ENCODE measurements at regions not wholly inside any gene's neighbourhood (a gene's known extent, or its start where the extent isn't known, plus 50 kb on each side); places are given as distances from the start of the nearest gene placed in this dataset.

GRCh38 chr6:80689716-80690395 lies 583.4 kb downstream of the BCKDHB start:
- Histone ChIP-seq H3K9me3 (ENCODE audit: severe bottlenecking) (no peaks in the 10 kb centered on the region), H3K27ac (ENCODE audit: poor library complexity, severe bottlenecking) (no peak overlapping the region), H3K4me1 (ENCODE audit: insufficient read depth, poor library complexity, severe bottlenecking) (no peaks in the 10 kb centered on the region), H3K36me3 (ENCODE audit: low read depth) (no peaks in the 10 kb centered on the region), H3K4me3 (ENCODE audit: severe bottlenecking) (no peak overlapping the region), H3K27me3 (ENCODE audit: insufficient read depth, poor library complexity, severe bottlenecking) (no peaks in the 10 kb centered on the region)
- DNase-seq (ENCODE audit: low spot score): no peak
- ATAC-seq (ENCODE audit: low read depth): no peak
- no peak for TF ChIP-seq CTCF (IDR thresholded peaks at IDR 0.05; ENCODE audit: poor library complexity, severe bottlenecking)

GRCh38 chr6:80679992-80680391 lies 573.5 kb downstream of the BCKDHB start:
- H3K27me3 ChIP-seq (ENCODE audit: insufficient read depth, poor library complexity, severe bottlenecking): no peaks in the 10 kb centered on the region
- H3K36me3 ChIP-seq (ENCODE audit: low read depth): no peaks in the 10 kb centered on the region
- no peaks in the 10 kb centered on the region for H3K9me3 ChIP-seq (ENCODE audit: severe bottlenecking)
- DNase-seq (ENCODE audit: low spot score) (no peak), ATAC-seq (ENCODE audit: low read depth) (no peak)
- H3K4me1 ChIP-seq (ENCODE audit: insufficient read depth, poor library complexity, severe bottlenecking): no peaks in the 10 kb centered on the region
- H3K27ac ChIP-seq (ENCODE audit: poor library complexity, severe bottlenecking): no peak overlapping the region
- TF ChIP-seq CTCF (IDR thresholded peaks at IDR 0.05; ENCODE audit: poor library complexity, severe bottlenecking): no peak
- H3K4me3 ChIP-seq (ENCODE audit: severe bottlenecking): no peak overlapping the region

- no peak overlapping the region for H3K4me3 ChIP-seq (ENCODE audit: severe bottlenecking)
- H3K9me3 ChIP-seq (ENCODE audit: severe bottlenecking): no peaks in the 10 kb centered on the region
- H3K27ac ChIP-seq (ENCODE audit: poor library complexity, severe bottlenecking): no peak overlapping the region
- H3K27me3 ChIP-seq (ENCODE audit: insufficient read depth, poor library complexity, severe bottlenecking): no peaks in the 10 kb centered on the region
- H3K36me3 ChIP-seq (ENCODE audit: low read depth): no peaks in the 10 kb centered on the region
- ATAC-seq (ENCODE audit: low read depth) (no peak), DNase-seq (ENCODE audit: low spot score) (no peak)
- no peaks in the 10 kb centered on the region for H3K4me1 ChIP-seq (ENCODE audit: insufficient read depth, poor library complexity, severe bottlenecking)
- TF ChIP-seq CTCF (IDR thresholded peaks at IDR 0.05; ENCODE audit: poor library complexity, severe bottlenecking): no peak
Measured at GRCh38 chr6:80676386-80676785, 569.9 kb downstream of the BCKDHB start.

GRCh38 chr6:80674669-80675068 lies 568.2 kb downstream of the BCKDHB start:
- Histone ChIP-seq H3K36me3 (ENCODE audit: low read depth) (no peaks in the 10 kb centered on the region), H3K4me3 (ENCODE audit: severe bottlenecking) (no peak overlapping the region), H3K4me1 (ENCODE audit: insufficient read depth, poor library complexity, severe bottlenecking) (no peaks in the 10 kb centered on the region), H3K9me3 (ENCODE audit: severe bottlenecking) (no peaks in the 10 kb centered on the region), H3K27me3 (ENCODE audit: insufficient read depth, poor library complexity, severe bottlenecking) (no peaks in the 10 kb centered on the region), H3K27ac (ENCODE audit: poor library complexity, severe bottlenecking) (no peak overlapping the region)
- DNase-seq (ENCODE audit: low spot score): no peak
- ATAC-seq (ENCODE audit: low read depth): no peak
- TF ChIP-seq CTCF (IDR thresholded peaks at IDR 0.05; ENCODE audit: poor library complexity, severe bottlenecking): no peak

GRCh38 chr6:80673367-80673766 lies 566.9 kb downstream of the BCKDHB start:
- Histone ChIP-seq H3K27ac (ENCODE audit: poor library complexity, severe bottlenecking) (no peak overlapping the region), H3K4me3 (ENCODE audit: severe bottlenecking) (no peak overlapping the region), H3K27me3 (ENCODE audit: insufficient read depth, poor library complexity, severe bottlenecking) (no peaks in the 10 kb centered on the region), H3K36me3 (ENCODE audit: low read depth) (no peaks in the 10 kb centered on the region), H3K9me3 (ENCODE audit: severe bottlenecking) (no peaks in the 10 kb centered on the region), H3K4me1 (ENCODE audit: insufficient read depth, poor library complexity, severe bottlenecking) (no peaks in the 10 kb centered on the region)
- no peak for ATAC-seq (ENCODE audit: low read depth)
- no peak for DNase-seq (ENCODE audit: low spot score)
- no peak for TF ChIP-seq CTCF (IDR thresholded peaks at IDR 0.05; ENCODE audit: poor library complexity, severe bottlenecking)
